GM12874 (cell line): ENCODE measurements at regions not wholly inside any gene's neighbourhood (a gene's known extent, or its start where the extent isn't known, plus 50 kb on each side); places are given as distances from the start of the nearest gene placed in this dataset.

Source experiments
- TF ChIP-seq, protein P1 (sequence below): IDR thresholded peaks from 2 replicates; pipeline ENCODE4 v1.5.1; 2011; ENCODE audit warnings: low read depth, mild to moderate bottlenecking, control low read depth, low read length, moderate library complexity; ENCODE audit not compliant: insufficient read depth

- TF ChIP-seq, protein P1, sequence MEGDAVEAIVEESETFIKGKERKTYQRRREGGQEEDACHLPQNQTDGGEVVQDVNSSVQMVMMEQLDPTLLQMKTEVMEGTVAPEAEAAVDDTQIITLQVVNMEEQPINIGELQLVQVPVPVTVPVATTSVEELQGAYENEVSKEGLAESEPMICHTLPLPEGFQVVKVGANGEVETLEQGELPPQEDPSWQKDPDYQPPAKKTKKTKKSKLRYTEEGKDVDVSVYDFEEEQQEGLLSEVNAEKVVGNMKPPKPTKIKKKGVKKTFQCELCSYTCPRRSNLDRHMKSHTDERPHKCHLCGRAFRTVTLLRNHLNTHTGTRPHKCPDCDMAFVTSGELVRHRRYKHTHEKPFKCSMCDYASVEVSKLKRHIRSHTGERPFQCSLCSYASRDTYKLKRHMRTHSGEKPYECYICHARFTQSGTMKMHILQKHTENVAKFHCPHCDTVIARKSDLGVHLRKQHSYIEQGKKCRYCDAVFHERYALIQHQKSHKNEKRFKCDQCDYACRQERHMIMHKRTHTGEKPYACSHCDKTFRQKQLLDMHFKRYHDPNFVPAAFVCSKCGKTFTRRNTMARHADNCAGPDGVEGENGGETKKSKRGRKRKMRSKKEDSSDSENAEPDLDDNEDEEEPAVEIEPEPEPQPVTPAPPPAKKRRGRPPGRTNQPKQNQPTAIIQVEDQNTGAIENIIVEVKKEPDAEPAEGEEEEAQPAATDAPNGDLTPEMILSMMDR: no peak
Observed at GRCh38 chr21:28663111-28663693, 329.5 kb downstream of the LTN1 start.

DNA sequence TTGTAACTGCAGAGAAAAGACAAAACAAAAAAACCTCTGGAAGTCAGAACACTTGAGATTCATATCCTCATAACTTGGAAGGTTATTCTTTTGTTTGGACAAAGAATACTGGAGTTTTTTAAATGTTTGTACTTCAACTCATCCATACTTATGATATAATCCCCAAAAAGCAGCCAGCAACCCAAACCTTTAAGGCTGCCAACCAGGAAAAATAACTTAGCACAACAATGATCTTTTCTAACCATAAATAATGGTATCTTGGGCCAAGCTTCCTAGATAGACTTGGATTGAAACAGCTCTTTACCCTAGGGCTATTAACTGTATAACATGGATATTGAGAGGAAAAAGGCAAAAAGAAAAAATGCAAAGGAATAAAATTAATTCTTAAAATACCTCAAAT, 335.1 kb downstream of the LTN1 start:
- TF ChIP-seq, protein P1: no peak

DNA sequence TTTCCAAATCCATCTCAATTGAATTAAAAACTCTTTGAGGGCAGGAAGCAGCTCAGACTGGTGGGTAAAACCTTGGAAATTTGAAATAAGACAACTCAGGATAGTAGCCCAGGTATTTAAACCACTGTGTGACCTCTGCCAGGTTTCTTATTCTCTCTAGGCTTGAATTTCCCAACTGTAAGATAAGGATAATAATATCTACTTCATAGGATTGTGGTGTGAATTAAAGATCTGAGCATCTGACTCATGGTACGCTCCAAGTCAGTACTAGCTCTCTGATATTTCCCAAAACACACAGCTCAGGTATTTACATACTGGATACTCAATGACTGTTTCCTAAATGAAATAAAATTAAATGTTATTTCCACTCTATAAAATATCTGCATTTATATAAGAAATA, 337.2 kb downstream of the LTN1 start:
- TF ChIP-seq, protein P1: no peak

DNA sequence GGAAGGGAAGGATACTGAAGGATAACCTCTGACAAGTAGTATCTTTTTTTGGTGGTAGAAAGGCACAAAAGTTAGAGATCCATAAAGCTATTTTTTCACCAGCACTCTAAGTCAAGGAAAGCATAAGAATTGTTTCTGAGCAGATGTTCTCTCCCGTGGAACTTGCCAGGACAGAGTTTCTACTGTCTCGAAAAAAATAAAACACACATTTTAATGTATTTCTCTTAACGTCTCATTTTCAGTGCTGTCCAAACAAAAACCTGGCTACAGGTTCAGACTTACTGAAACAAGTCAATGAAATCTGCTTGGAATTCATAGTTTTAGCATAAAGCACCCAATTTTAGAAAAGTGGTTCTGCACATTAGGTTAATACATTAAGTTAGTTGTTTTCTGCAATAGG, 338.3 kb downstream of the LTN1 start:
- TF ChIP-seq, protein P1: no peak

DNA sequence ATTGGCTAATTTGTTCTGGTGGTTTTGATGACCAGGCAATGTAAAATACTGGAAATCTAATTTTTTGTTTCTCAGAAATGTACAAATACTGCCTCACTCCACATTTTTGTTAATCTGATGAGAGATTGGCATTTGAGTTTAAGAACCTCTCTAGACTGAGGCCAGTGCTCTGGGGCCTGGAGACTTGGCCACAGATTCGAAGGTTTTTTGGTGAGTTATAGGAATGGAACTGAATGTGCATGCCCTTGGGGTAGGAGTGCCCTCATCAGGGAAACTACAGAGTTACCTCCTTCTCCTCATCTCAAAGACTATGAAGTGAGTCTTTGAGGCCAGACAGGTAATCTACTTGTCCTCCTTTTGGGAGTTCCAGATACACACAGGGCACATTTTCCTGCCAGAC, 347.9 kb downstream of the LTN1 start:
- TF ChIP-seq, protein P1: no peak

- TF ChIP-seq, protein P1: no peak
Observed at GRCh38 chr21:28642891-28643290, 349.8 kb downstream of the LTN1 start.

- TF ChIP-seq, protein P1: no peak
Observed at GRCh38 chr21:28641731-28642130, 350.9 kb downstream of the LTN1 start.
